CD4-positive, alpha-beta T cell treated with Interleukin-10 for 1 hour (primary cell): ENCODE measurements at regions not wholly inside any gene's neighbourhood (a gene's known extent, or its start where the extent isn't known, plus 50 kb on each side); places are given as distances from the start of the nearest gene placed in this dataset.
"Not testable (repeated sequence)": the region's sequence is repeated elsewhere in the genome, so short reads cannot be mapped to it uniquely, and the experiment has no call there.

ENCODE experiments used
- DNase-seq: peaks from one replicate; pipeline ENCODE4 v3.0.0-alpha.2; 2020

DNA sequence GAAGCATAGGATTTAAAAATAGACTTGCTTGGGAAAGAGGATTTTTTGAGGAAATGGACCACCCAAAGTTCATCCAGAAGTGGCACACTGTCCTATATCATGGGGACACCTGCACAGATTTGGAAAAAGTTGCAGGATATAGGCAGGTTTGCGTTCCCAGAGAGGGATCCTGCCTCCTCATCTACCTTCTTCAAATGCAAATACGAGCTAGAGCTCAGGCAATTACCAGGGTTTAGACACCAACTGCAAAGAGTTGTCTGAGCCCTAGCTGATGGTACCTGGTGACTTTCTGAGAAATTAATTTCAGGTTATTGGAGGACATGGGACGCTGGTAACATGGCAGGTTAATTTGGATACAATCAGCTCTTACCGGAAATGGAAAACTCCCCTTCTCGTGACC, 423.7 kb upstream of the MTPN start:
- no peak for DNase-seq

DNA sequence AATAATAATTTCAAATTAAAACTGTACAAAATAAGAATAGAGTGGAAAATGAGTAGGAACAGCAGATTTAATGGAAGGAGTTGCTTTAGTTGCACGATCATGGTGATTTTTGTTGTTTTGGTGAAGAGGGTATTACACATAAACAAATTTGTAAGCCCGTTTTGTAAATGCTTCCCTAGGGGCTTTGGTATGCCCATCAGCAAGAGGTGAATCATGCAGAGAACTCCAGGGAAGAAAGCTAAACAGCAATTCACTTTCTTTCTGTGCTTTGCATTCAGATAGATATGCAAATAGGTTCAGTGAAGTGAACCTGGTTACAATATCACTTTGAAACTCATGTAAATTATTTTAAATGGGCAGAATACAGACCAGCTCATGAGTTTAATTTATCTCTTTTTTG, 422.2 kb upstream of the MTPN start:
- no peak for DNase-seq

DNA sequence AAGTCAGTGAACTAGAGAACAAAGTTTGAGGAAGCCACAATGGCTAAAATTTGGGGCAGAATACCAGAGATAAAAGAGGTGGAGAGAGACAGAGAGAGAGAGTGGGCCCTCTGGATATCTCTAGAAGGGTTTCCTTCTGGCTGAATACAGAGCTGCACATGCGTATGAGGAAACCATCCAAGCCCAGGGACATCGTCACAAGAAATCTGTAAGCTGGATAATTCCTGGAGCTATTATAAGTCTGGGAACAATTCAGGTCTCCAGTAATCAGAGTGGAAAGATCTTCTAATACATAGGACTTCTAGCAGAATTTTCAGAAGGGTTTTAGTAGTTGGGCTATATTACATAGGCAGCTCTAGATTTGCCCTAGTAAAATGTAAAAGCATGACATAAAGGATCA, 415.7 kb upstream of the MTPN start:
- DNase-seq = no peak

DNA sequence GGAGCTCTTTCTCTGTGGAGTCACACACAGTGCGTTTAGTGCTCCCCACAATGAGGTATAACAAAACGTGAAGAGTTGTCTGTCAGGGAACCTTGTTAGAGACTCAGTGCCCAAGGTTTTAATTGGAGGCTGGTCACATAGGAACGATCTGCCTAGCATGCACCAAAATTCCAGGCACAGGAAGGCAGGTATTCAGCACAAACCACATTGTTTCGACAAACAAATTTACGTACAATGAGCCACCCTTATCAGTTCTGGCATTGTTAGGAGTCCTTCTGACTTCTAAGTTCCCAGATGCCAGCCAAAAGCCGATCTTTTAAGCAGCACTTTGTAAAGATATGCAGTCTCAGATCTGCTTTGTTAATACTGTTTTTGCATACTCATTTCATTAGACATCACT, 414.2 kb upstream of the MTPN start:
- DNase-seq = no peak

DNA sequence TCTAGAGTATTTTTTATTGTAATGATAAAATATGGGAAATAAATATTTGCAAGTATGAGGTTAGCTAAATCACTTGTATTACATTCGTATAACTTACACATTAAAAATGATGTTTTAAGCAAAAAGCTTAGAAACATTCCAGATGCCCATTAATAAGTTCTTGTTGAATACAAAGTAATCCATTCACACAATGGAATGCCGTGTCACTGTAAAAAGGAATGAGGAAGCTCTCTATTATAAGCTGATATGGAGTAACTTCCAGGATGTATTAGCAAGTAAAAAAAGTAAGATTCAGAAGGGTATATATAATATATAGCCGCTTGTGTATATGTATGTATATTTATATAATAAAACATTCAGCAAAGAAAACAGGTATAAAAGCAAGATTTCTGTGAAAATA, 412.8 kb upstream of the MTPN start:
- no peak for DNase-seq

DNA sequence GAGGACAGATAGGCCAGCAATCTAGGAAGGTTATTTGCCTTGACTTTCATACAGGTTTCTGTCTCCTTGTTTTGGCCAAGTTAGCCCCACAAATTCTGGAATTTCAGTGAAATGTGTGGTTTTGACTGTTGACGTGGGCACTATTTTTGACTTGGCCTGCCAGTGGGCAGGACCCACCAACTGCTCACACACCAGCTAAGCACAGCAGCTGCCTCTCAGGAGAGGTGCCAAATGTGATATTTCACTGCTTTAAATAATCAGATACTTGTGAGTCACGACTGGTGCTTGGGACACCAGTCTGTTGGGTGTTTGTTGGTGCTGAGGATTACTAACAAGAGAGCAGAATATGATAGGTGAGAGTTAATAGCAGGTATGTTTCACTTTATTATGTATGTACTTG, 409.7 kb upstream of the MTPN start:
- no peak for DNase-seq

DNA sequence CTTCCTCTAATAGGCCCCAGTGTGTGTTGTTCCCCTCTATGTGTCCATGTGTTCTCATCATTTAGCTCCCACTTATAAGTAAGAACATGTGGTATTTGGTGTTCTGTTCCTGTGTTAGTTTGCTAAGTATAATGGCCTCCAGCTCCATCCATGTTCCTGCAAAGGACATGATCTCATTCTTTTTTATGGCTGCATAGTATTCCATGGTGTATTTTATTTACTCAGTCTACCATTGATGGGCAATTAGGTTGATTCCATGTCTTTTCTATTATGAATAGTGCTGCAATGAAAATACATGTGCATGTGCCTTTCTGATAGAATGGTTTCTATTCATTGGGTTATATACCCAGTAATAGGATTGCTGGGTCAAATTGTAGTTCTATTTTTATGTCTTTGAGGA, 394.2 kb upstream of the MTPN start:
- not testable (repeated sequence) for DNase-seq

DNA sequence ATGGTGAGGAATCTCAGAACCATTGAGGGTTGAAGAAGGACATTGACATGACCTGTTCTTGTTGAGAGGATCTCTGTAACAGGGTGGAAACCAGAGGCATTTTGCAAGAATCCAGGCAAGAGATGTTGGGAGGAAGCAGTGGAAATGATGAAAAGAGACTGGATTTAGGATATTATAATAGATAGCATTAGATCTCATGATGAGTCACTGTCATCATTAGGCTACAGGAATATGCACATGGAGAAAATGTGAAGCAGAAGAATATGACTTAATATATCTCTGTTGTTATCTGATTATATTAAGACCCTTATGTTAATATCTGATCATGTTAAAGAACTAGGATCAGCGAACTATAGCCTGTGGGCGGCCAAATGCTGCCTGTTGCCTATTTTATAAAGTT, 393.0 kb upstream of the MTPN start:
- no peak for DNase-seq

DNA sequence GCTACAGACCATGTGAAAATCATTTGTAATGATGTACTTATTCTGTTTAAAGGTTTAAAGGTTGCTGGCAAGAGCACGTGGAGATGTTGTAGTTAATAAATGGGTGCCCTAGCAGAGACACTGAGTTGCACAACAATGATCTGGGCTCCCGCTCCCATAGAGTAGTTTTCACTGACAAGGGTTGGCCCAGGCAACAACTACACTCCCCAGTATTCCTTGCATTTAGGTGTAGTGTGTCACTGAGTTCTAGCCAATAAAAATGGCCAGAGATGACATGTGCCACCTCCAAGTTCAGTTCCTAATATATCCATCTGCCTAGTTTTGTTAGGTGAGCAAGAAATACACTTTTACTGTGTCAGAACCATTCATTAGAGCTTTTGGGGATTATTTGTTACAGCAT, 392.1 kb upstream of the MTPN start:
- DNase-seq = no peak

DNA sequence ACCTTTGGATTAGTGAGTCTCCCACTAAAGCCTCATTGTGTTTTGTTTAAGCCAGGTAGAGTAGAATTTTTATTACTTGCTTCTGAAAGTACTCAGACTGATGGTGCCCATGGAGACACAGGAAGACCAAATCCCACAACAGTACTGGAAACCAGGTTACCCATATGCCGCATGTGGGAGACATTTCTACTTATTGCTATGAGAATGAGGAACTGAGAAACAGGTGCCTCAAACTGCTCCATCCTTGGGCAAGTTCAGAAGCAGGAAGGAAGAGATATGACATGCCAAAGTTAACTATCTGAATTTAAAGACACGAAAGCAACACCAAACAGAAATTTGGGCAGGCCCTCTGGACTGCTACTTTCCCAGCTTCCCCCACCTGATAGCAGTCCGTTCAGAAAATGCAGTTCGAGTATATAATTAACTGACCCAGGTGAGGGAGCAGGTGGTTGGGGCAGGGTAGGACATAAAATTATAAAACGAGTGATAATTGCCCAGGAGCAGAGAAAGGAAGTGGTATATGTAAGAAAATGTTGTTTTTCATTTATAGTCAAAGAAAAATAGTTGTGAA, 382.3 kb upstream of the MTPN start:
- DNase-seq = no peak

DNA sequence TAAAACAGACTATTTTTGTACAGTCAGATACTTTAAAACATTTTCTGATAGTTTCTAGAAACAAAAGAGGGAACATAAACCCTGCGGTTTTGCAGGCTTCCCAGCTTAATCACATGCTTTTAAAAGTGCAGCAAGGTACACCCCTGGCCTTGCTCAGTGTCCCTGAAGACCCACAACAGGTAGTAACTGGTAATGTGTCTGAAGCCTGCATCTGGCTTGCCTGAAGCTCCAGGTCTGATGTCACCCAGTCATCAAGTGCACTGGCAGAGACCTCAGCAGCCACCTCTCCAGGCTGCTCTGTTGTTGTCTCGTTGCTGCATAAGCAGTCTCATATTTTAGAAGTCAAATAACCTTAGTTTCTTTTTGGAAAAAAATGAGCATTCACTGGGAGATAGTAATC, 376.1 kb upstream of the MTPN start:
- DNase-seq = no peak

DNA sequence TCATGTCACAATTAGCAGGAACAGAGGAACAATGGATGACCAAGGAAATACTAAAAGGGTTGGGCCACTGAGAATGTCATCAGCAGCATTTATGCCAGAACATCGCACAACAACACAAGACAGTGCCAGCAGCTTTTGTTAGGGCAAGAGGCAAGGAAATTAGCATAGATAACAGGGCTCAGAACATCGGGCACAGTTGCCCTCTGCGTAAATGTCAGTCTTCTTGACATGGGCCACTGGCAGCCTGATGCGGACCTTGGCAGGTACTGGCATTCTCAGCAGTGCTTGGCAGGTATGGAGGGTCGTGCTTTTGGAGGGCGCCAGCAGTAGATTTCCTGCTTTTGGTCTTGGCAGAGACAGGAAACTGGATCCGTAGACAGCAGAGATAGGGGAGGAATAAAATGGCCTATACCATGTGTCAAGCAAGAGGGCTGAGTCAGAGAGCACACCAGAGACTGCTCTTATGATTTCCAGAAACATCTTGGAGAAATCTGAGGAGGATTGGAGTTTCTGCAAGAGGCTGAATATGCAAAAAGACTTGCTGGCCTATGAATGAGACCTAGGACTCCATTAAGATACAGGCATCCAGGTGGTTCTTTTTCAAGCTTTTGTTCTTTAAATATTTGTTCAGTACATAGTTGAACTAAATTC, 371.5 kb upstream of the MTPN start:
- no peak for DNase-seq

DNA sequence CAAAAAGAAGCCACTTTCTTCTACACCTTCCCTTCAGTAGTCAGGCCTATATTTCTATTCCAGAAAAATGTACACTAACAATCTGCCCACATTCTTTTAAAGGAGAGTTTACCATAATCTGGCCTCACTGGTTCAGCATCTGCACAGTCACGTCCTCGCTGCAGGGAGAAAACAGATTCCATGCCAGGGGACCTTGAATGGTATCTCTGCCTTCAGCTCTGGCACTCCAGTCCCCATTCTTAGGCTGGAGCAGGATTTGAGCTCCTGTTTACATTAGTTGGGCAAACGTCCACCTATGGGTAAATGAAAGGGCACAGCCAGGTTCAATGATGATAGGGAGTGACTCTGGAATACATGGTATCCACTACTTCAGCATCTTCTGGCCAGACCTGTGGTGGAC, 371.0 kb upstream of the MTPN start:
- no peak for DNase-seq

DNA sequence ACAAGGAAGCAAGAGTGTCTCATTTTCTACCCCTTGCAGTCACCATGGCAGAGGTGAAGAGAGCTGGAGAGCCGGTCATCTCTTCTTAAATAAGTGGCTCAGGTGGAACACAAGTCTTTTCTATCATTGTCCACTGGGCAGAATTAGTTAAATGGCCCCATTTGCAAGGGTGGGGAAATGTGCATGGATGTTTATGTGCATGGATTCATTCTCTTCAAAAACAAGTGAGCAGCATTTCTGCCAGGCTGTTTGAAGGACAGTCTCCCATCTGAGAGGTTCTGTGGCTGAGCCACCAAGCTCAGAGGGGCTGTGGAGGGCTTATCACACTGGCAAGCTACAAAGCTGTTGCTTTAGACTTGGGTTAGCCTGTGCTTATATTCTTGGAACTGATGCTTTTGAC, 370.3 kb upstream of the MTPN start:
- DNase-seq = no peak

DNA sequence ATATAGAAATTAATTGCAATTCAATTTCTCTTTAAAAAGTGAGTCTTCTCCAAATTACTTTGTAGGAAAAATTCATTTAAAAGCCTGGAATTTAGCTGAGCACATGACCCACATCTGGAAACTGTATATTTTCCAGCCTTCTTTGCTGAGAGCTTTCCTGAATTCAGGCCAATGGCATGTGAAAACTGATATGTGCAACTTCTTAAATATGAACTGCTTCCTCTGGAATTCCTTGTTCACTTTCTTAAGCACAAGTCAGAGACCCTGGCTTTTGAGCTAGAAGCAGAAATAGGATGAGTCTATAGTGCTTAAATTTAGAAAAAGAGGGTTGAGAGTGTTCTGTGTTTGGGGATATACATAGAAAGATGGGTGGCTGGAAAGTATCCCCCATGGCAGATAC, 365.1 kb upstream of the MTPN start:
- no peak for DNase-seq

DNA sequence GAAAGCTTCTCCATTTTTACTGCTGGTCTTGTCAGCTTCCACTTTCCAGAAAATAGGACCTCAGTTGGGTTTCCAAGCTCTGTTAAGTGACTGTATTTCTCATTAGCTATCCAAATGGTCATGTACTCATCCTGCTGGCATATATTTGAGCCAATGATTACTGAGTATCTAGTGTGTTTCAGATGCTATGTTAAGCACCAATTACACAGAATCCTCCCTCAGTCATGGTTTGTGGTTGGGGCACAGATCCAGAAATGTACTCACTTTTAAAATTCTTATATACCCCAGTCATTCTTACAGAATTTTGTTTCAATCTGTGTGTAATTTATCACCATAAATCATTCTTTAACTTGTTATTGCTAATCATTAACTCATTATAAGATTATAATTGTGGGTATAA, 362.3 kb upstream of the MTPN start:
- DNase-seq = no peak

DNA sequence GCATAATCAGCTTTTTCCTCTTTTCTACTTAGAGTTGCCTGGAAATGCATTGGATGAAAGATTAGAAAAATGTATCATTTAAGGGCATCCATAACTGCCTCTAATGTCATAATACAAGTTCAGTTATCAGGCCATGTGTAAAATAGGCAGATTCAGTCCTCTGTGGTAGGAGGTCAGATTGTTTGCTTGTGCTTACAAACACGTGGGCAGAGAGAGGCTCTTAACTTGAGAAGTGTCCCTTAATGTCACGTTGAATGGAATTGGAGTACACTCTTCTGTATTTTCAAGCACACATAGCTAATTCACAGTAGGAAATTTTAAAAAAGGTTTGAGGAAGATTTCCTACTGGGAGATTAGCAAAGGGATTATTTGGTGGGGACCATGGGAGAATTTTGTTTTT, 359.8 kb upstream of the MTPN start:
- no peak for DNase-seq

DNA sequence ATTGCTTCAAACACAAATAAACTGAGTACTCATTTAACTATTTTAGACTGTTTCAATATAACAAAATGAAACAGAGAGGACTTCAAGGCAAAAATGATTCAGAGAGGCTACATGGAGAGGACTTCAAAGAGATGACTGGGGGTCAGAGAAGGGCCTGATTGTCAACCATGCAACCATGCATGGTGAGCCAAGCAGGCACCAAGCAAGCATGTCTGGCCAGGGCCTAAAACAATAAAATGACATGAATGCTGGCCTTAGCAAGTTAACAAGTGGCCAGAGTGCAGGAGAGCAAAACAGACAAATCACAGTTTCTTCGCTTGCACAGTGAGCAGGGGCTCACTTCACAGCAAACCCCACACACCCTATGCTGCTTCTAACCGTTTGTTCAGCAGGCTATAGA, 356.5 kb upstream of the MTPN start:
- no peak for DNase-seq

DNA sequence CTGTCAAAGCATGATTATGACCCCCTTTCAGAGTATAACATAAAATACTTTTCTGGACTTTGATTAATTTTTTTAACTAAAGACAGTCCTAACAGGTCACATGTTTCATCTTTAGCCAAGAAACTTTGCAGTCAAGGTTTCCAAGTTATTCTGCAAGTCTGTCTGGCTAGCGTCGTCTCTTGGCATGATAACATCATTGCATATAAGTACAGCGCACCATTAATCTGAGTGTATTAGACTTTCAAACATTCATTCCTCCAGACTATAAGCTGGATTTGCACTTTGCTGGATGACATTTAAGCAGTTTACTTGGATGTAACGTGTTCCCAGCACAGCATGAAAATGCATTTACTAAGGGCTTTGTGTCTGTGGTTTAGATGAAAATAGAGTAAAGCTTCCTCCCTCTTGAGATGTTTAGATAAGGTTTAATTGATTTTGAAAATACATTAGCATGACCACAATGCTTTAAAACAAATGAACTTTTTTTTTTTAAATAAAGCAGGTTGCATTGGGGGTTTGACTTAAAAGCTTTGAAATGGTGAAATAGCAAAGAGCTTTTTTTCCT, 349.0 kb upstream of the MTPN start:
- DNase-seq = no peak

DNA sequence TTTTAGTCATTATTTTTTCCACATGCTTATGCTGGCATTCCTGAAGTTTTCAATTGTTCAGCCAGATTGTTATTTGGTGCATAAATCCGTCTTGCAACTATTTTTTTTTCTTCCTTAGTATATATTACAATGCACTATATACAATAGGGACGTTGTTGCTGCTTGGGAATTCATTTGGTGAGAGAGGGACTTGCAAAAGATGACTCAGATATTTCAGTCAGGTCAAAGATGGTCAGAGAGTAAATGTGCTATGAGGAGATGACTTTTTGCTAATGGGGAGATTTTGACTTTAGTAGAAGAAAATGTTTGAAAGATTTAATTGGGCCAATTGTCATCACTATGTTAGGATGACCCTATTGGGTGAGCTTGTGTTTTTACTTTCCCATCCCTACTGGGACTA, 348.4 kb upstream of the MTPN start:
- DNase-seq = no peak

DNA sequence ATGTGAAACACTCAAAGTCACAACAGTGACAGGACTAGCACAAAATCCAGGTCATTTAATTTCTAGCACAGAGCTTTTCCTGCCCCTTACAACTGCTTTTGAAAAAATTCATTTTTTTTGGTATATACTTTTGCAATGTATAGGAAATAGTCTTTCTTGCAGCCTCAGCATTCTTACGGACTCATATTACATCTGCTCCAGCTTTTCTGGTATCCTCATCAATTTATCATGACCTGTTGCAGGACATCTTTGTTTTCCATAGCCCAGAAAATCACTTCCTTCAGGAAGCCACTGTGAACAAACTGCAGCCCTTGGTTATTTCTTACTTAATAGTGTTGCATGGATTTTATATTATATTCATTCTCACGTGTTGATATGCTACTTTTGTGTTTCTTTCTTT, 347.9 kb upstream of the MTPN start:
- no peak for DNase-seq

DNA sequence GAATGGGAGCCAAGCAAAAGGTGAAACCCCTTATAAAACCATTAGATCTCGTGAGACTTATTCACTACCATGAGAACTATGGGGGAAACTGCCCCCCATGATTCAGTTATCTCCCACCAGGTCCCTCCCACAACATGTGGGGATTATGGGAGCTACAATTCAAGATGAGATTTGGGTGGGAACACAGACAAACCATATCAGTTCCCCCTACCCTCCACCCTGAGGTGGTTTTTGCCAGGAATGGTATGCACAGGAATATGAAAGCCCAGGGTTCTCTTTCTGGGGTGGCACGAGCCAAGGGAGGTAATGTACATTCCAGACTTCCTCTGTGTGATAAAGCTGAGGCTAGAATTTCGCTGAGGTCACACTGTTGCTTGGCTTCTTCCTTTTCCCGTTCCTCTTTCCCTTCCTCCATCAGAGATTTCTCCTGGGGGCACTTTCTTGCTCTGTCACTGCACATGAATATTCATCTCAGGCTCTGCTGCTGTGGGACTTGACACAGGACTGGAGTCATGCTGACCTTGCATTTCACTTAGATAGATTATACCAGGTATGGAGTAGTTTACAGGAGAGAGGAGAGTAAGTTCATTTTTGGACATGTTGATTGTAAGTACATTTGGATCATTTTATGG, 347.0 kb upstream of the MTPN start:
- DNase-seq = no peak

DNA sequence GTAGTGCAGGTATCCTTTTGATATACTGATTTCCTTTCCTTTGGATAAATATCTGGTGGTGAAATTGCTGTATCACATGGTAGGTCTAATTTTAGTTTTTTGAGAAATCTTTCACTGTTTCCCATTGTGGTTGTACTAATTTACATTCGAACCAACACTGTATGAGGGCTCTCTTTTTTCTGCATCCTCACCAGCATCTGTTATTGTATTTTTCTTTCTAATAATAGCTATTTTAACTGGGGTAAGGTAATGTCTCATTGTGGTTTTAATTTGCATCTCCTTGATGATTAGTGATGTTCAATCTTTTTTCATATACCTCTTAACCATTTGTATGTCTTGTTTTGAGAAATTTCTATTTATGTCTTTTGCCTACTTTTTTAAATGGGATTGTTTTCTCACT, 335.4 kb upstream of the MTPN start:
- no peak for DNase-seq

DNA sequence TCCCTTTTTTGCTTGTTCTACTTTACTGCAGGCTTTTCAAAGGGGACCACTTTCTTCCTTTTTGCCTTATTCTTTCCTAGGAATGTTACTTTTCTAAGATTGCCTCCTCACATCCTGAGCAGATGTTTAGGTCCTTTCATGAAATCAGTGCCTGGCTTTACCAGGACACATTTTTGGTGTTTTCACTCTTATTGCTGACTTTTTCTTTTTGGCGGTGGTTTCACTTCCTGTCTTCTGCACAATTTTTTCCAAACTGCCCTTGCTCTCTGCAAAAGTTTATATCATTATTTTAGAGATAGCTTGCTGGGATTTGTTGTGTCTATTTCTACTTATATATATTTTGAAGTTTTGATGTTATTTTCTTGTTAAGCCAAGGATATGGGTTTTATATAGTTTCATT, 332.2 kb upstream of the MTPN start:
- no peak for DNase-seq

DNA sequence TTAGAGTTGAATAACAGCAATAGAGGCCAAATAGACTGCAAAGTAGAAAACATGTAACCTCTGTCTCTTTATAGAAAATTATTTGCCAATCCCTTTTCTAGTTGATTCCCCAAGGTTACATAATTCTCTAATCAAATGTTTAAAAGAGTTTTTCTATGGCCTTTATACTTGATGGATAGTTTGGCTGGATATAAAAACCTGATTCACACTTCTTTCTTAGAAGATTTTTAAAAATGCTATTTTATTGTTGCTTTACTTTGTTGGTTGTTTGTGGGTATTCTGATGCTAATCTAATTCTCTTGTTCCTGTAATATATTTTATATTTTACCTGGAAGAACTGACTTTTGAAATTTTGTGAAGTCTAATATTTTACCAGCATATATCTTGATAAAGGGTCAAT, 331.1 kb upstream of the MTPN start:
- no peak for DNase-seq
